GM19438 (cell line): ENCODE measurements at regions not wholly inside any gene's neighbourhood (a gene's known extent, or its start where the extent isn't known, plus 50 kb on each side); places are given as distances from the start of the nearest gene placed in this dataset.
"Not testable (repeated sequence)": the region's sequence is repeated elsewhere in the genome, so short reads cannot be mapped to it uniquely, and the experiment has no call there.

Experiments
- ATAC-seq: cut with Tn5 transposase; IDR thresholded peaks from one replicate; pipeline ENCODE4 v1.9.1; 2021; ENCODE audit warnings: low read depth; ENCODE audit not compliant: unreplicated experiment

- no peak for ATAC-seq
These were observed 177.2 kb downstream of the PLPPR4 start for GRCh38 chr1:99441299-99442095.

GRCh38 chr1:99444211-99444927 is 180.1 kb downstream of the PLPPR4 start:
- not testable (repeated sequence) for ATAC-seq

- ATAC-seq: no peak
These were observed 180.8 kb downstream of the PLPPR4 start for GRCh38 chr1:99445071-99445470.

GRCh38 chr1:99445486-99445885 is 181.2 kb downstream of the PLPPR4 start:
- no peak for ATAC-seq

- no peak for ATAC-seq
These were observed 183.4 kb downstream of the PLPPR4 start for GRCh38 chr1:99447721-99448120.

GRCh38 chr1:99455760-99456159 is 190.2 kb upstream of the PALMD start:
- no peak for ATAC-seq

GRCh38 chr1:99456536-99456935 is 189.4 kb upstream of the PALMD start:
- no peak for ATAC-seq

- no peak for ATAC-seq
These were observed 188.3 kb upstream of the PALMD start for GRCh38 chr1:99457381-99458165.

- ATAC-seq: no peak
These were observed 184.4 kb upstream of the PALMD start for GRCh38 chr1:99461499-99461898.

GRCh38 chr1:99464738-99465137 is 181.2 kb upstream of the PALMD start:
- no peak for ATAC-seq

GRCh38 chr1:99465176-99465900 is 180.6 kb upstream of the PALMD start:
- ATAC-seq: no peak

GRCh38 chr1:99467645-99468044 is 178.3 kb upstream of the PALMD start:
- no peak for ATAC-seq

- no peak for ATAC-seq
These were observed 176.4 kb upstream of the PALMD start for GRCh38 chr1:99469550-99469971.

- ATAC-seq: no peak
These were observed 173.0 kb upstream of the PALMD start for GRCh38 chr1:99472893-99473292.

GRCh38 chr1:99474350-99474893 is 171.5 kb upstream of the PALMD start:
- no peak for ATAC-seq

- ATAC-seq: no peak
These were observed 169.9 kb upstream of the PALMD start for GRCh38 chr1:99476058-99476457.

- peak; percentile 72 for ATAC-seq
These were observed 164.4 kb upstream of the PALMD start for GRCh38 chr1:99481391-99481996.

- no peak for ATAC-seq
These were observed 163.6 kb upstream of the PALMD start for GRCh38 chr1:99482286-99482685.

GRCh38 chr1:99482750-99483149 is 163.2 kb upstream of the PALMD start:
- no peak for ATAC-seq

GRCh38 chr1:99490031-99490430 is 155.9 kb upstream of the PALMD start:
- ATAC-seq: no peak
